ENCODE measurements at regions not wholly inside any gene's neighbourhood (a gene's known extent, or its start where the extent isn't known, plus 50 kb on each side); places are given as distances from the start of the nearest gene placed in this dataset.

GRCh38 chr6:148257810-148258209 is 84.8 kb upstream of the SASH1 start:
- H3K4me3 ChIP-seq (replicated peaks; ENCODE audit: insufficient read depth, low read length): no peak overlapping the region
- no peak for TF ChIP-seq REST (IDR thresholded peaks at IDR 0.05; ENCODE audit: insufficient replicate concordance, low read depth)
- no peak for TF ChIP-seq GABPA (IDR thresholded peaks at IDR 0.05; ENCODE audit: low read depth)
- no peak for TF ChIP-seq SPI1 (IDR thresholded peaks at IDR 0.05; ENCODE audit: borderline replicate concordance, low read depth)
- H3K27me3 ChIP-seq (ENCODE audit: insufficient read depth, poor library complexity, severe bottlenecking): no peaks in the 10 kb centered on the region
- DNase-seq (ENCODE audit: low read depth in 1 of 2, low spot score in 1 of 2): no peak
- H3K27ac ChIP-seq (replicated peaks): no peak overlapping the region

- TF ChIP-seq POLR2AphosphoS5 (IDR thresholded peaks at IDR 0.05; ENCODE audit: low read depth) (no peak), SPI1 (IDR thresholded peaks at IDR 0.05; ENCODE audit: borderline replicate concordance, low read depth) (no peak), GABPA (IDR thresholded peaks at IDR 0.05; ENCODE audit: low read depth) (no peak)
- Histone ChIP-seq H3K4me3 (replicated peaks; ENCODE audit: insufficient read depth, low read length) (no peak overlapping the region), H3K27ac (replicated peaks) (no peak overlapping the region), H3K27me3 (ENCODE audit: insufficient read depth, poor library complexity, severe bottlenecking) (no peaks in the 10 kb centered on the region)
- no peak for DNase-seq (ENCODE audit: low read depth in 1 of 2, low spot score in 1 of 2)
Observed at GRCh38 chr6:148258868-148259267, 83.8 kb upstream of the SASH1 start.

GRCh38 chr6:148261470-148261869 is 81.2 kb upstream of the SASH1 start:
- Histone ChIP-seq H3K27ac (replicated peaks) (no peak overlapping the region), H3K27me3 (ENCODE audit: insufficient read depth, poor library complexity, severe bottlenecking) (no peaks in the 10 kb centered on the region), H3K4me3 (replicated peaks; ENCODE audit: insufficient read depth, low read length) (no peak overlapping the region)
- TF ChIP-seq SPI1 (IDR thresholded peaks at IDR 0.05; ENCODE audit: borderline replicate concordance, low read depth): no peak
- no peak for TF ChIP-seq CTCF (IDR thresholded peaks at IDR 0.05; ENCODE audit: insufficient read depth, low read length)
- TF ChIP-seq REST (IDR thresholded peaks at IDR 0.05; ENCODE audit: insufficient replicate concordance, low read depth): no peak
- no peak for TF ChIP-seq GABPA (IDR thresholded peaks at IDR 0.05; ENCODE audit: low read depth)
- no peak for TF ChIP-seq POLR2AphosphoS5 (IDR thresholded peaks at IDR 0.05; ENCODE audit: low read depth)
- DNase-seq (ENCODE audit: low read depth in 1 of 2, low spot score in 1 of 2): no peak

GRCh38 chr6:148263010-148263409 is 79.6 kb upstream of the SASH1 start:
- no peak for DNase-seq (ENCODE audit: low read depth in 1 of 2, low spot score in 1 of 2)
- no peak for TF ChIP-seq POLR2AphosphoS5 (IDR thresholded peaks at IDR 0.05; ENCODE audit: low read depth)
- no peak for TF ChIP-seq SPI1 (IDR thresholded peaks at IDR 0.05; ENCODE audit: borderline replicate concordance, low read depth)
- TF ChIP-seq REST (IDR thresholded peaks at IDR 0.05; ENCODE audit: insufficient replicate concordance, low read depth): no peak
- TF ChIP-seq GABPA (IDR thresholded peaks at IDR 0.05; ENCODE audit: low read depth): no peak
- no peak for TF ChIP-seq CTCF (IDR thresholded peaks at IDR 0.05; ENCODE audit: insufficient read depth, low read length)
- Histone ChIP-seq H3K27ac (replicated peaks) (no peak overlapping the region), H3K27me3 (ENCODE audit: insufficient read depth, poor library complexity, severe bottlenecking) (no peaks in the 10 kb centered on the region), H3K4me3 (replicated peaks; ENCODE audit: insufficient read depth, low read length) (no peak overlapping the region)

All from HL-60 (cell line).